Karpas-422 (cell line): ENCODE measurements at regions not wholly inside any gene's neighbourhood (a gene's known extent, or its start where the extent isn't known, plus 50 kb on each side); places are given as distances from the start of the nearest gene placed in this dataset.

Experiments
- DNase-seq: peaks from one replicate; pipeline ENCODE4 v3.0.0-alpha.2; 2015
- H2AFZ ChIP-seq: fragments of 200-600 bp; sonication (generic); 2 replicates; pipeline ENCODE4 v1.6.1; 2014; ENCODE audit warnings: antibody characterized with exemption, low read length, mixed read lengths
- H3K27ac ChIP-seq: fragments of 200-600 bp; sonication (generic); 2 replicates; pipeline ENCODE4 v1.5.1; 2014; ENCODE audit warnings: mild to moderate bottlenecking, low read length, moderate library complexity
- H3K27me3 ChIP-seq: fragments of 200-600 bp; sonication (generic); 2 replicates; pipeline ENCODE4 v1.6.1; 2014; ENCODE audit warnings: low read length, mixed read lengths
- H3K36me3 ChIP-seq: fragments of 200-600 bp; sonication (generic); 2 replicates; pipeline ENCODE4 v1.6.1; 2014; ENCODE audit warnings: low read length, mixed read lengths; ENCODE audit not compliant: insufficient read depth
- H3K4me1 ChIP-seq: fragments of 200-600 bp; sonication (generic); 2 replicates; pipeline ENCODE4 v1.6.1; 2014; ENCODE audit warnings: mild to moderate bottlenecking, low read length, mixed read lengths
- H3K4me2 ChIP-seq: fragments of 200-600 bp; sonication (generic); 2 replicates; pipeline ENCODE4 v1.6.1; 2014; ENCODE audit warnings: low read length, low read depth, mild to moderate bottlenecking; ENCODE audit not compliant: poor library complexity, severe bottlenecking
- H3K4me3 ChIP-seq: fragments of 200-600 bp; sonication (generic); 2 replicates; pipeline ENCODE4 v1.5.1; 2014; ENCODE audit warnings: mild to moderate bottlenecking, antibody characterized with exemption, low read length, mixed read lengths
- H3K79me2 ChIP-seq: fragments of 200-600 bp; sonication (generic); 2 replicates; pipeline ENCODE4 v1.6.1; 2014; ENCODE audit warnings: mild to moderate bottlenecking, low read length, mixed read lengths
- H3K9ac ChIP-seq: fragments of 200-600 bp; sonication (generic); 2 replicates; pipeline ENCODE4 v1.6.0; 2014; ENCODE audit warnings: low read length
- H3K9me2 ChIP-seq: fragments of 200-600 bp; sonication (generic), shearing (Covaris generic); replicated peaks from 2 replicates; pipeline ENCODE4 v1.6.0; 2014; ENCODE audit warnings: mild to moderate bottlenecking, low read length, moderate library complexity; ENCODE audit not compliant: insufficient read depth
- H3K9me3 ChIP-seq: fragments of 300-700, 200-600 bp; sonication (generic); 2 replicates; pipeline ENCODE4 v1.6.1; 2014; ENCODE audit warnings: low read length, mixed read lengths
- H4K20me1 ChIP-seq: fragments of 200-600 bp; sonication (generic); 2 replicates; pipeline ENCODE4 v1.6.1; 2014; ENCODE audit warnings: mild to moderate bottlenecking, antibody characterized with exemption, low read length, low read depth; ENCODE audit not compliant: insufficient read depth

- Histone ChIP-seq H3K27me3 (no peaks in the 10 kb centered on the region), H4K20me1 (no peaks in the 10 kb centered on the region), H3K79me2 (no peaks in the 10 kb centered on the region), H3K27ac (no peak overlapping the region), H2AFZ (no peak overlapping the region), H3K4me1 (no peaks in the 10 kb centered on the region), H3K4me3 (no peak overlapping the region), H3K9me3 (no peaks in the 10 kb centered on the region), H3K36me3 (no peaks in the 10 kb centered on the region), H3K9ac (no peak overlapping the region), H3K9me2 (no peaks in the 10 kb centered on the region), H3K4me2 (no peak overlapping the region)
- no peak for DNase-seq
Measured at GRCh38 chr16:8519179-8519578, 71.1 kb downstream of the TMEM114 start.

DNA sequence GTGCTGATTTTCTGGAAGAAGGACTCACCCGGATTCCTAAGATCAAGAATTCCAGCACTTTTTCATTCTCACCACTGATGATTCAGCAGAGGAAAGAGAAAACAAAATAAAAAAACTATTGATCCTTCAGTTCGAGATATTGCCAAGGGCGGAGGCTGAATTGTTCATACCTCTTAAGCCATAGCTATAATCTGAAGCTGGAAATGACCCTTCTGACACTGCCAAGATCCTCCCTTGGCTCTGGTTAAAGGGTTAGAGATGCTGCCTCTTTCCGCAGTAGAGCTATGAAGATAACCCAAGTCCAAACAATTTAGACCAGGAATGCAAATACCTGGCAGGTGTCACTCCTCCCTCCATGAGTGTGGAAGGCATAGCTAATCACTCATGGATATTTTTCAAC is 73.0 kb downstream of the TMEM114 start:
- Histone ChIP-seq H2AFZ (no peak overlapping the region), H3K4me3 (no peak overlapping the region), H3K9me2 (no peaks in the 10 kb centered on the region), H3K27me3 (no peaks in the 10 kb centered on the region), H3K4me1 (no peaks in the 10 kb centered on the region), H3K36me3 (no peaks in the 10 kb centered on the region), H3K27ac (no peak overlapping the region), H3K9ac (no peak overlapping the region), H3K9me3 (no peaks in the 10 kb centered on the region), H4K20me1 (no peaks in the 10 kb centered on the region), H3K4me2 (no peak overlapping the region), H3K79me2 (no peaks in the 10 kb centered on the region)
- DNase-seq: no peak

- Histone ChIP-seq H3K27me3 (no peaks in the 10 kb centered on the region), H4K20me1 (no peaks in the 10 kb centered on the region), H3K4me1 (no peaks in the 10 kb centered on the region), H3K9ac (no peak overlapping the region), H3K9me2 (no peaks in the 10 kb centered on the region), H3K27ac (no peak overlapping the region), H3K4me3 (no peak overlapping the region), H3K36me3 (no peaks in the 10 kb centered on the region), H3K4me2 (no peak overlapping the region), H2AFZ (no peak overlapping the region), H3K79me2 (no peaks in the 10 kb centered on the region), H3K9me3 (peaks cover 2% of the 10 kb centered on the region; the same call in 1 of the 2 replicates)
- DNase-seq: no peak
Measured at GRCh38 chr16:8516471-8516870, 73.8 kb downstream of the TMEM114 start.

DNA sequence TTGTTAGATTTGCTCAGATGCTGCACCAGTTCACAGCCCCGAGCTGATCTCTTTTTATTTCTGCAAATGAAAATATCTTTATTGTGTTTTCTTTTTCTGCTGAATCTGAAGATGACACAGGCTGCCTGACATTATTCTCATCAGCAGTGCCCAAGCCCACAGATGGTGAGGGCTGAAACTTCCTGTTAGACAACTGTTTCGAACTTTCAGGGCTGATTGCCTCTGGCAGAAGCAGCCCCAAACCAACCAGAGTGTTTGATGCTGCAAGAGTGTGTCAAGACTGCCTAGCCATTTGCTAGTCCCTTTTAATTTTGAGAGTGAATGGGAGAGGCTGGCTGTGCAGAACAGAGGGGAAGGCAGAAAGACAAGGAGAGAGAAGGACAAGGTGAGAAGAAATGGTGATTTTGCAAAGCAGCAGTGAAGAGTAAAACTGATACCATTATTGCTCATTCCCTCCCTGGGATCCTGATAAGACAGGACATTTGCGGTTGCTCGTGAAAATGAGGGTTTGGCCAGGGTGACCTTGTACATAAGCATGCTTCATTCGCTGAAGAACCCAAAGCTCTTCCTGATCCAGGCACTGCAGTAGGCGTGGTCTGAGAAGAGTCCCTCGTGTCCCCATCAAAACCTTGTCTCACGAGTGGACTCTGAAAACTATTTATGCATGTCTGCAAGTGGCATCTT is 77.2 kb downstream of the TMEM114 start:
- DNase-seq: no peak
- H3K79me2 ChIP-seq: no peaks in the 10 kb centered on the region
- no peaks in the 10 kb centered on the region for H4K20me1 ChIP-seq
- H3K9me2 ChIP-seq: no peaks in the 10 kb centered on the region
- H3K27ac ChIP-seq: no peak overlapping the region
- H3K4me1 ChIP-seq: no peaks in the 10 kb centered on the region
- no peak overlapping the region for H3K4me2 ChIP-seq
- H3K9me3 ChIP-seq: peaks cover 6% of the 10 kb centered on the region; the same call in 1 of the 2 replicates
- no peaks in the 10 kb centered on the region for H3K27me3 ChIP-seq
- H3K4me3 ChIP-seq: no peak overlapping the region
- no peak overlapping the region for H3K9ac ChIP-seq
- no peaks in the 10 kb centered on the region for H3K36me3 ChIP-seq
- H2AFZ ChIP-seq: no peak overlapping the region

DNA sequence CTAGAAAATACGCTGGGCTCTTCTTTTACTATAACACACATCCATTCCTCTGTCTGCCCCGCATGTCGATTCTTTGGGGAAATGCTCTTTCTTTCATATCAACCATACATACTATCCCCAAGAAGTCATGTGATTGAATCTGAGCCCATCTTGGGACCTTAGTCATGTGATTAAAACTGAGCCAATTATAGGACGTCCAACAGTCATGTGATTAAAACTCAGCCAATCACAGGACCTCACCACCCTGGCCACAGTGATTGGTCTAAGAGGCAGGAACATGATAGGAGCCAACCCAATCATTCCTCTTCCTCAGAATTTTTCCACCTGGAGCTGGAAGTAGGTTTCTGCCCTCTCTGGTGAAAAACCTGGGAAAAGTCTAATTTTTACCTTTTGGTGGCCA is 78.8 kb downstream of the TMEM114 start:
- Histone ChIP-seq H3K4me1 (no peaks in the 10 kb centered on the region), H2AFZ (no peak overlapping the region), H3K27me3 (no peaks in the 10 kb centered on the region), H3K36me3 (no peaks in the 10 kb centered on the region), H3K79me2 (no peaks in the 10 kb centered on the region), H3K4me2 (no peak overlapping the region), H4K20me1 (no peaks in the 10 kb centered on the region), H3K4me3 (no peak overlapping the region), H3K27ac (no peak overlapping the region), H3K9me2 (no peaks in the 10 kb centered on the region), H3K9me3 (peaks cover 6% of the 10 kb centered on the region; the same call in 1 of the 2 replicates), H3K9ac (no peak overlapping the region)
- DNase-seq: no peak

- peaks cover 6% of the 10 kb centered on the region; the same call in 1 of the 2 replicates for H3K9me3 ChIP-seq
- H3K4me3 ChIP-seq: no peak overlapping the region
- no peak overlapping the region for H3K9ac ChIP-seq
- no peak for DNase-seq
- H3K9me2 ChIP-seq: no peaks in the 10 kb centered on the region
- no peak overlapping the region for H3K4me2 ChIP-seq
- no peak overlapping the region for H2AFZ ChIP-seq
- H3K36me3 ChIP-seq: no peaks in the 10 kb centered on the region
- H3K4me1 ChIP-seq: no peaks in the 10 kb centered on the region
- H3K27me3 ChIP-seq: no peaks in the 10 kb centered on the region
- no peaks in the 10 kb centered on the region for H3K79me2 ChIP-seq
- no peaks in the 10 kb centered on the region for H4K20me1 ChIP-seq
- H3K27ac ChIP-seq: no peak overlapping the region
Measured at GRCh38 chr16:8510160-8510559, 80.2 kb downstream of the TMEM114 start.

DNA sequence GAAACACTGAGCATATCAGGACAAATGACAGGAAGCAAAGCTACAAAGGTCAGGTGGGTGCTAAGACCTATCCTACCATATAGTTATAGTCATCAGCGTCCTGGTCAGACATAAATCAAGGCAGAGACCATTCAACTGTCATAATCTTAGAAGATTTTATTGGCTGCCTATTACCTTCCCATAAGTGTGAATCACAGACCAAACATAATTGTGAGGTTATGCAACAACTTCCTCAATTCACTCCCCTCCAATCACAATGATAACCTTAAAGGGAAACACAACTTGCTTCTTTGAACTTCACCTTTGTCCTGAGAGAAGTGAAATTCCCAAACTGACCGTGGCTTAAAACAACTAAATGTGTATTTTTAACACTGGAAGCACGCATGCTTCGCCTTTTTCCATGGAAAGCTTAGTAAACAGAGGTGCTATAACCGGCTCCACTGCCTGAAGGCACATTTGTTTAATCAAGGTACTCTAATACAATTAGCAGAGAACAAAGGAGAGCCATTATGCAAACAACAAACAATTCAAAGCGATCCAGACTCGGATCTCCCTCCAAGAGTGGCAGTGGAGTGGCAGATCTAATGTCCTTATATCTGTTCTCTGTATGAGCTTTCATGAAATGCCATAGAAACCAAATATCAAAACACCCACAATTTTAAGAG is 84.9 kb downstream of the TMEM114 start:
- no peaks in the 10 kb centered on the region for H3K9me3 ChIP-seq
- no peaks in the 10 kb centered on the region for H3K4me1 ChIP-seq
- no peaks in the 10 kb centered on the region for H3K36me3 ChIP-seq
- no peak overlapping the region for H3K4me3 ChIP-seq
- no peak overlapping the region for H2AFZ ChIP-seq
- no peaks in the 10 kb centered on the region for H3K79me2 ChIP-seq
- no peaks in the 10 kb centered on the region for H3K27me3 ChIP-seq
- H4K20me1 ChIP-seq: no peaks in the 10 kb centered on the region
- no peak overlapping the region for H3K4me2 ChIP-seq
- DNase-seq: no peak
- no peaks in the 10 kb centered on the region for H3K9me2 ChIP-seq
- H3K9ac ChIP-seq: no peak overlapping the region
- no peak overlapping the region for H3K27ac ChIP-seq

DNA sequence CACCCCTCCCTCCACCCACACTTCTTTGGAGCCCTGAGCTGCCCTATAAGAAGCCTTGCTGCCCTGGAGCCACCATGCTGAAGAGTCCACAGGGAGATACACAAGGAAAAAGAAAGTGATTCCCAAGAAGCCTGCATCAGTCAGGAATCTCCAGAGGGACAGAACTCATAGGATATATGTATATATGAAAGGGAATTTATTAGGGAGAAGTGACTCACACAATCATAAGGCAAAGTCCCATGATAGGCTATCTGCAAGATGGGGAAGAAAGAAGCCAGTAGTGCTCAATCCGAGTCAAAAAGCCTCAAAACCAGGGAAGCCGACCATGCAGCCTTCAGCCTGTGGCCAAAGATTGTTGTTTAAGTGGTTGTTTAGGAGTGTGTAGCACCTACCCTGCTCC is 87.9 kb downstream of the TMEM114 start:
- Histone ChIP-seq H4K20me1 (no peaks in the 10 kb centered on the region), H3K4me3 (no peak overlapping the region), H3K36me3 (no peaks in the 10 kb centered on the region), H3K4me2 (no peak overlapping the region), H3K9ac (no peak overlapping the region), H2AFZ (no peak overlapping the region), H3K27ac (no peak overlapping the region), H3K79me2 (no peaks in the 10 kb centered on the region), H3K9me3 (no peaks in the 10 kb centered on the region), H3K27me3 (no peaks in the 10 kb centered on the region), H3K9me2 (no peaks in the 10 kb centered on the region), H3K4me1 (no peaks in the 10 kb centered on the region)
- DNase-seq: no peak
